Fibroblast of lung (primary cell): ENCODE measurements at regions not wholly inside any gene's neighbourhood (a gene's known extent, or its start where the extent isn't known, plus 50 kb on each side); places are given as distances from the start of the nearest gene placed in this dataset.

Experiments used
- EZH2 ChIP-seq: IDR thresholded peaks from 2 replicates; pipeline ENCODE4 v1.5.1; 2012; ENCODE audit warnings: low read length, control low read depth, mild to moderate bottlenecking; ENCODE audit errors: missing control alignments
- TF ChIP-seq, protein P1 (sequence below), 2 donors: IDR thresholded peaks in 1 of 2; conservative IDR thresholded peaks in 1 of 2; 1 replicate in 1 of 2; 2 replicates in 1 of 2; pipeline ENCODE4 v1.5.1; 2011 to 2012; ENCODE audit warnings: low read length in 2 of 2, control low read depth in 1 of 2, inconsistent platforms in 1 of 2, low read depth in 1 of 2, mild to moderate bottlenecking in 1 of 2

DNA sequence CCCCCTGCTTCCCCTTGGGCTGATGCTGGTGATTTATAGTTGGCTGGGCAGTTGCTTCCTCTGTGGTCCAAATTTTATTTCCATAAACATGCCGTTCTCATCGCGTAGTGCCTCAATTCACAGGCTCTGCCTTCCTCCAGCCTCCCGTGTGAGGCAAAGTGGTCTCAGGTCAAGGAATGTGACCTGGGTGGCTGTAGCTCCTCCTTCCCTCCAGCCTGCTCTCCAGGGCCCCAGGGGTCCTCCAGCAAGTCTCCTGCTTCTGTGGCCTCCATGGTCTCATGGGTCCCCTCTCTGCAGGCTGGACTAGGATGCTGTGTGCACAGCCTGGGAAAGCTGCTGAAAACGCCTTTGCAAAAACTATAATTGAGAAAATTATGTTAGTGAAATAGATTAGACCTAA, 694.1 kb downstream of the BRD1 start:
- TF ChIP-seq, protein P1, sequence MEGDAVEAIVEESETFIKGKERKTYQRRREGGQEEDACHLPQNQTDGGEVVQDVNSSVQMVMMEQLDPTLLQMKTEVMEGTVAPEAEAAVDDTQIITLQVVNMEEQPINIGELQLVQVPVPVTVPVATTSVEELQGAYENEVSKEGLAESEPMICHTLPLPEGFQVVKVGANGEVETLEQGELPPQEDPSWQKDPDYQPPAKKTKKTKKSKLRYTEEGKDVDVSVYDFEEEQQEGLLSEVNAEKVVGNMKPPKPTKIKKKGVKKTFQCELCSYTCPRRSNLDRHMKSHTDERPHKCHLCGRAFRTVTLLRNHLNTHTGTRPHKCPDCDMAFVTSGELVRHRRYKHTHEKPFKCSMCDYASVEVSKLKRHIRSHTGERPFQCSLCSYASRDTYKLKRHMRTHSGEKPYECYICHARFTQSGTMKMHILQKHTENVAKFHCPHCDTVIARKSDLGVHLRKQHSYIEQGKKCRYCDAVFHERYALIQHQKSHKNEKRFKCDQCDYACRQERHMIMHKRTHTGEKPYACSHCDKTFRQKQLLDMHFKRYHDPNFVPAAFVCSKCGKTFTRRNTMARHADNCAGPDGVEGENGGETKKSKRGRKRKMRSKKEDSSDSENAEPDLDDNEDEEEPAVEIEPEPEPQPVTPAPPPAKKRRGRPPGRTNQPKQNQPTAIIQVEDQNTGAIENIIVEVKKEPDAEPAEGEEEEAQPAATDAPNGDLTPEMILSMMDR (conservative IDR thresholded peaks at IDR 0.05 in 1 of 2, IDR thresholded peaks at IDR 0.05 in 1 of 2; ENCODE audit: low read depth in 1 of 2, low read length in 2 of 2): no peak
- no peak for TF ChIP-seq EZH2
